SH-SY5Y (cell line): ENCODE measurements at regions not wholly inside any gene's neighbourhood (a gene's known extent, or its start where the extent isn't known, plus 50 kb on each side); places are given as distances from the start of the nearest gene placed in this dataset.

Source experiments
- GATA2 ChIP-seq: IDR thresholded peaks from 2 replicates; pipeline ENCODE4 v1.6.1; 2011; ENCODE audit warnings: mild to moderate bottlenecking, low read depth, low read length
- GATA3 ChIP-seq: IDR thresholded peaks from 2 replicates; pipeline ENCODE4 v1.6.1; 2011; ENCODE audit warnings: low read depth, mild to moderate bottlenecking, low read length, moderate library complexity

DNA sequence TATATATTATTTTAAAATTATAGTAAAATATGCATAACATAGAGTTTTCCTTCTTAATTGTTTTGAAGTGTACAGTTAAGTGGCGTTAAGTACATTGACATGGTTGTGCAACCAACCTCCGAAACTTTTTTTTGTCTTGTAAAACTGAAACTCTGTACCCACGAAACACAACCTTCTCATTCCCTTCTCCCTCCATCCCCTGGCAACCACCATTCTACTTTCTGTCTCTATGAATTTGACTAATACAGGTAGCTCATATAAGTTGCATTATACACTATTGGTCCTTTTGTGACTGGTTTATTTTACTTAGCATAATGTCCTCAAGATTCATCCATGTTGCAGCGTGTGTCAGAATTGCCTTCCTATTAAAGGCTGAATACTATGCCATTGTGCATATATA lies 179.4 kb downstream of the SATB1 start:
- TF ChIP-seq GATA2, result no peak
- no peak for TF ChIP-seq GATA3
